ENCODE measurements at regions not wholly inside any gene's neighbourhood (a gene's known extent, or its start where the extent isn't known, plus 50 kb on each side); places are given as distances from the start of the nearest gene placed in this dataset.

GRCh38 chr4:19239565-19239964, 1012.1 kb upstream of the SLIT2 start:
- no peak overlapping the region for H3K27ac ChIP-seq (replicated peaks)
- H3K4me3 ChIP-seq (replicated peaks; ENCODE audit: insufficient read depth, low read length) = no peak overlapping the region
- H3K27me3 ChIP-seq (ENCODE audit: insufficient read depth, poor library complexity, severe bottlenecking) = no peaks in the 10 kb centered on the region
- no peak for DNase-seq (ENCODE audit: low read depth in 1 of 2, low spot score in 1 of 2)
- no peak for TF ChIP-seq POLR2AphosphoS5 (IDR thresholded peaks at IDR 0.05; ENCODE audit: low read depth)
- no peak for TF ChIP-seq GABPA (IDR thresholded peaks at IDR 0.05; ENCODE audit: low read depth)
- no peak for TF ChIP-seq REST (IDR thresholded peaks at IDR 0.05; ENCODE audit: insufficient replicate concordance, low read depth)
- TF ChIP-seq CTCF (IDR thresholded peaks at IDR 0.05; ENCODE audit: insufficient read depth, low read length) = no peak
- no peak for TF ChIP-seq SPI1 (IDR thresholded peaks at IDR 0.05; ENCODE audit: borderline replicate concordance, low read depth)

- TF ChIP-seq GABPA (IDR thresholded peaks at IDR 0.05; ENCODE audit: low read depth) (no peak), SPI1 (IDR thresholded peaks at IDR 0.05; ENCODE audit: borderline replicate concordance, low read depth) (no peak), REST (IDR thresholded peaks at IDR 0.05; ENCODE audit: insufficient replicate concordance, low read depth) (no peak), CTCF (IDR thresholded peaks at IDR 0.05; ENCODE audit: insufficient read depth, low read length) (no peak), POLR2AphosphoS5 (IDR thresholded peaks at IDR 0.05; ENCODE audit: low read depth) (no peak)
- H3K27me3 ChIP-seq (ENCODE audit: insufficient read depth, poor library complexity, severe bottlenecking) = no peaks in the 10 kb centered on the region
- no peak for DNase-seq (ENCODE audit: low read depth in 1 of 2, low spot score in 1 of 2)
- no peak overlapping the region for H3K4me3 ChIP-seq (replicated peaks; ENCODE audit: insufficient read depth, low read length)
- H3K27ac ChIP-seq (replicated peaks) = no peak overlapping the region
Observed at GRCh38 chr4:19236473-19236872, 1015.2 kb upstream of the SLIT2 start.

GRCh38 chr4:19230906-19231545, 1020.7 kb upstream of the SLIT2 start:
- no peak overlapping the region for H3K27ac ChIP-seq (replicated peaks)
- no peak for DNase-seq (ENCODE audit: low read depth in 1 of 2, low spot score in 1 of 2)
- no peak for TF ChIP-seq REST (IDR thresholded peaks at IDR 0.05; ENCODE audit: insufficient replicate concordance, low read depth)
- TF ChIP-seq GABPA (IDR thresholded peaks at IDR 0.05; ENCODE audit: low read depth) = no peak
- no peak for TF ChIP-seq CTCF (IDR thresholded peaks at IDR 0.05; ENCODE audit: insufficient read depth, low read length)
- no peak for TF ChIP-seq SPI1 (IDR thresholded peaks at IDR 0.05; ENCODE audit: borderline replicate concordance, low read depth)
- TF ChIP-seq POLR2AphosphoS5 (IDR thresholded peaks at IDR 0.05; ENCODE audit: low read depth) = no peak
- H3K27me3 ChIP-seq (ENCODE audit: insufficient read depth, poor library complexity, severe bottlenecking) = no peaks in the 10 kb centered on the region
- H3K4me3 ChIP-seq (replicated peaks; ENCODE audit: insufficient read depth, low read length) = no peak overlapping the region

Measured in HL-60 (cell line).